Urothelium cell line (cell line): ENCODE measurements at regions not wholly inside any gene's neighbourhood (a gene's known extent, or its start where the extent isn't known, plus 50 kb on each side); places are given as distances from the start of the nearest gene placed in this dataset.

Experiments used
- DNase-seq: peaks from one replicate; pipeline ENCODE4 v3.0.0; 2011; ENCODE audit warnings: low spot score, mixed read lengths
- FAIRE-seq: peaks from 2 replicates; lab custom pipeline; 2011; peaks lifted over from hg19 to GRCh38; lab: Jason Lieb, UNC

DNA sequence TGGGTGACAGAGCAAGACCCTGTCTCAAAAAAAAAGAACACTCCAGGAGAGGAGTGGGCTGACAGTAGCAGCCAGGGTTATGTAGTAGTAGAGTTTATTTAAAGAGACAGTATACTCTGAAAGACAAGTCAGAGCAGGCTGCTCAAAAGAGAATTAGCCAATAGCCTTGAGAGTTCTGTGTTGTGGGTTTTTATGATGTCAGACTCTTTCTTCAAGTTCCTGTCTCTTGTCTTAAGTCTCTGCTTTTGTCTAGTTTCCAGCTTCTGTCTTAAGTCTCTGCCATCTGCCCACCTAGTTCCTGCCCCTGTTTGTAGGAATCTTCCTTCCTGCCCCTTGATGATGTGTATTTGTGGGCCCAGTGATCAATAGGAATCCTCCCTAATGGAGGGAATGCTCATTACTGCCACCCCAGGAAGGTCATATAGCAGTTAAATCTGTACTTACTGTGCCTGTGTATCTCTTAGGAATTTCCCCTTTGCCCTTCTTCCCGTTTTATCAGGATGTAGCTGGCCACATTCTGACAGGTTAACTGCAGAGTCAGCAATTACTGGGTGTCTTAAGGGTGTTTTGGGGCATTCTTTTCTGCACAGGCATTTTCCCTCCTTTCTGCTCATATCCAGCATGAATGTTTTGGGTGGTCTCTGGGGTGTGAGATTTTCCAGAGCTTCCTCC is 580.5 kb upstream of the SGCD start:
- FAIRE-seq (no peak), DNase-seq (no peak)

DNA sequence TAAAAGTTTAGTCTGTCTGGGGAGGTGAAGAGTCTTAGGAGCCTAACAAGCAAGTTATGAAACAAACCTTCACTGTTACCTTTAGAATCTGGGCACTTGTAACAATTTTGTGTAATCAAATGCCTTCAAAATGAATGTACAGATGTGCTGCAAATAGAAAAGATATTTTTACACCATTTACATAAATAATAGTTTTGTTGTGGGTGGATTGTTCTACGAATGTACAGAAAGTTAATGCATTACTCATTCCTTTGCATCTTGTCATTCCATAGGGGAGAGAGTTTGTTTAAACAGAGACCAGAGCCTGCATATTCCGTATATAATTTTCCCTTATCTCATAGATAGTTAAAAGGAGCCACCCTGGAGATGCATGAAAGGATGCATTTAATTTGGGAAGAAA is 576.9 kb upstream of the SGCD start:
- DNase-seq = no peak
- FAIRE-seq = no peak

DNA sequence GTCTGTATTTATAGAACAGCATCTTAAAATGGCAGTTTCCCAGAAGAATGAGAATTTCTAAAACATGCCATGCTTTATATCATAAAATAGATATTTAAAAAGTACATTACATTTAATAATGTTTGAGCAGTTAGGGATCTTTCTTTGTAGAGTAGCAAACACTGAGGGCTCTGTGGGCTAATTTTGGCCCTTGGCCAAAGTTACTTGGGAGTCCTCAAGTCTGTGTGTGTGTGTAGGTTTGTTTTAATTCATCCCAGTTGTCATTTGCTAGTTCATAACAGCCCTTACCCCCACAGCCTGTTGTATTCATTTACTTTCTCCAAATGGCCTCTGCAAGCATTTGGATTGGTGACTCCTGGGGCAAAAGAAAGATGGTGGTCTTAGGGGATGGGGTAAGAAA is 576.4 kb upstream of the SGCD start:
- no peak for DNase-seq

DNA sequence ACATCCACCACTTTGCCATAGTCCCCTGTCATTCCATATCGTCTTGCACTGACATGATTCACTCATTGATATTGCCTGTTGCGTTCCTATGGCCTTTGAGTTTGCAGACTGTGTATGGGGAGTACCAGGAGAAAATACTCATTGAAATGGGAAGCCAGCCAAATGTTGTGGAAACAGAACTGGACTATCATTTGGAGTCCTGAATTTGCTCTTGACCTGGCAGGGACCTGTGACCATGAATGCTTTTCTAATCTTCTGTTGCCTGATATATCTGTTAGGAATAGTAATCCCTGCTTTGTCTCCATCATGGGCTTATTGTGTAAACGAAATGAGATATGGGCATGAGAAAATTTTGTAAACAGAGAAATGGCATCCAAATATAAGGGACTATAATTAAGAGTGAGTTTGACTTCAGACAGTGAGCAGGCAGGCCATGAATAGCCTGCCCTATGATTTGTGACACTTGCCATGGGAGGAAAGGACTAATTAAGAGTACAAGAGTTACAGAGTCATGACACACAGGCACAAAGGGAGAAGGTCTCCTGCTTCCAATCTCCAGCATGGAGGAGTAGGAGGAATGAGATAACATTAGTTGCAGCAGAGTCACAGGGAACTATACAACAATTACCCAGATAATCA is 572.9 kb upstream of the SGCD start:
- DNase-seq (no peak), FAIRE-seq (no peak)

More for the DNA sequence above, 576.4 kb upstream of the SGCD start:
- no peak for FAIRE-seq

DNA sequence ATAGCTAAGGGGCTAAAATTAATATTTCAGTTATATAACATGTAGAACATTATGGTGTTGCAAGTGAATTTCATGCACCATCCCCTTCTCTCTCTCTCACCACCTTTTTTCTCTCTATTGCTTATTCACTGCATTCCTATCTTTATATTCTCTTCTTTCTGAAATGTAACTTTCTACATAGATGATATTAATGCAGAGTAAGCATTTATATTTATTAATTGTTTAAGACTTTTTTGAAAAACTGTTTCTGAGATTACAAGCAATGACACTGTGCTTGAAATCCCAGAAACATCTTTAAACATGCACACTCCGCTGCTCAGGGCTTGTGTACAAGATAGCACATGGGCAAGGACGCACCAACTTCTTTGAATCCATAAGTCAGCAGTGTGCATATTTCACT is 567.7 kb upstream of the SGCD start:
- FAIRE-seq (no peak), DNase-seq (no peak)

DNA sequence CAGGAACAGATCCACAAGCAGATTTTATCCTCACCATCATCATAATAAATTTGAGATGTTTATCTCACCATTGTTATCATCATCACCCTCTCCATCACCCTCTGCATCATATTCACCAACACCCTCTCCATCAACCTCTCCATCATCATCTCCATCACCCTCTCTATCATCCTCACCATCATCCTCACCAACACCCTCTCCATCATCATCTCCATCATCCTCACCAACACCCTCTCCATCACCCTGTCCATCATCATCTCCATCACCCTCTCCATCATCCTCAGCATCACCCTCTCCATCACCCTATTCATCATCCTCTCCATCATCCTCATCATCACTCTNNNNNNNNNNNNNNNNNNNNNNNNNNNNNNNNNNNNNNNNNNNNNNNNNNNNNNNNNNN is 567.0 kb upstream of the SGCD start:
- DNase-seq = no peak
- FAIRE-seq = no peak

DNA sequence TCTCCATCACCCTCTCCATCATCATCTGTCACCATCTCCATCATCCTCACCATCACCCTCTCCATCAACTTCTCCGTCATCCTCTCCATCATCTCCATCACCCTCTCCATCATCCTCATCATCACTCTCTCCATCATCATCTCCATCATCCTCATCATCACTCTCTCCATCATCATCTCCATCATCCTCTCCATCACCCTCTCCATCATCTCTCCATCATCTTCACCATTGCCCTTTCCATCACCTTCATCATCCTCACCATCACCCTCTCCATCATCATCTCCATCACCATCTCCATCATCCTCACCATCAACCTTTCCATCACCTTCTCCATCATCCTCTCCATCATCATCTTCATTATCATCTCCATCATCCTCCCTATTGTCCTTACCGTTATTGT is 565.5 kb upstream of the SGCD start:
- DNase-seq = no peak
- FAIRE-seq = no peak

DNA sequence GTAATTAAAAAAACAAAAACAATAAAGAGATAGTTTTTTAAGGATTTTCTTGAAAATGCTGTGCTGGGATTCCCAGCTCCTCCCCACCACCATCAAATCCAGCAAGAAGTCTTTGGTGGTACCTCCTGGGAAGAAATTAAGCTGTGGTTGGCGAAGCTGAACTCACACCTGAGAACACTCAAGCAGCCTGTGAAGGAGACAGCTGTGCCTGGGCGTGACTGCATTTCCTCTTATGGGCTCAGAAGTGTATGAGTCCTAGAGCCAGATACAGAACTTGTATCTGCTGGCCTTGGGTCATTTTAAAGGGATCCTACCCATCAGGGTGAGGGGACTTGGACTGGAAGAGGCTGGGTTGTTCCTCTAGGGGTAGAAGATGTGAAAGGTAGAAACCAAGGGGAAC is 561.2 kb upstream of the SGCD start:
- no peak for DNase-seq
- FAIRE-seq = no peak

DNA sequence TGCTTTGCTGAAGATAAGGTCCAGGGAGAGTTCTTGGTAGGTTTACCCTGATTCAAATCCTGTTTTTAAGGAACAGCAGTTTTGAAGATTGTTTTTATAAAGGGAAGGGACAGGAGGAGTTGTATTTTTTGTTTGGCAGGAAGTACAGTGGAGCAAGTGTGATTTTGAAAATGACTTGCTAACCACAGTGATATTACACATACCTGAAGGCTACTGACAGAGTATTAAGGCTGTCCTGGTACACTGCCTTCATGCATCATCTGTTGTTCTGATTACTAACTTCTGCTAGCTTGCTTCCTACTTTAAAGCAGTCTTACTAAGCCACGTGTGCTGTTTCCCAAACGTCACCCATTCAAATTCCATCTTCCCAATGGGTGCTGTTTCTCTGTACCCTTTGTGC is 559.5 kb upstream of the SGCD start:
- DNase-seq (no peak), FAIRE-seq (no peak)

DNA sequence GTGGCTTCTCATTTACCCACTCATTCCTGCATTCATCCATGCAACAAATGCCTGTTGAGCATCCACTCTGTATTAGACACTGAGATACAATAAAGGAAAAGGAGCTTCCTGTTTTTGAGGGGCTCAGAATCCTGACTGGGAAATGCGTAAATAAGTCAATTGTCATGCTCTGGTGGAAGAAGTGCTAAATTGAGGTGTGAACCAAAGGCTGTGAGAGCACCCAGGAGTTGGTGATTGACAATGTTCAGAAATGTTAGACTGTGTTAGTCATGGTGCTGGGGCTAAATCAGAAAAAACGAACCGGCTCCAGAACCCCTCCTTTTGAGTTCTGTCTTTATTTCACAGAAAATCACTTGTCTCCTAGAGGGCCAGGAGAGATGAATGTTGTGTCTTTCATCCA is 558.6 kb upstream of the SGCD start:
- FAIRE-seq = no peak
- no peak for DNase-seq

DNA sequence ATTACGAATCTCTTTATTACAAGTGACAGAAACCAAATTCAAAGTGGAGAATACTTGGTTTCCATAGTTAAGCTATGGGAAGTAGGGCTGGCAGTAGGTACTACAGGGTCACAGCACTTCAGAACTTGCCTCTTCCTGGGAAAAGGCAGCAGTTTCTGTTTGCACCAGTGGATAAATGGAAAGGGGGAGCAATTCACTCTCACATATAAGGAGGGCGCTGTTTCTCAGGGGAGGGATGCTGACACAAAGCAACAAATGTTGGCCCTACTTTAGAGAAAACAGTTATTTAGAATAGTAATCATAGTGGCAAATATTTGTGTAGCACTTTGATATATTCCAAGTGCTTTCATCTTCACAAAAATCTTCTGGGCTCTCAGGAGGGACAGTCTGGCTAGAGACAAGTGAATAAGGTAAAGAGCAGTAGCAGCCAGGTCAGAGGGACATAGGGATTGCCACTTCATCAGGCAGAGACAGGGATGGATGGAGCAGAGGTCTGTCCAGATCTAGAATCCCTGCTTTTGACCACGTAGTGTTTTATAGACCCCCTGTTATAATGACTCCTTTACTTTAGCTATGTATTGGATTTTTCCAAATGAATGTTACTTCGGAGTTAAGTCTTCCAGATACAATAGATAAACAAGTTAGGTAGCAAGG is 554.8 kb upstream of the SGCD start:
- FAIRE-seq (no peak), DNase-seq (no peak)

DNA sequence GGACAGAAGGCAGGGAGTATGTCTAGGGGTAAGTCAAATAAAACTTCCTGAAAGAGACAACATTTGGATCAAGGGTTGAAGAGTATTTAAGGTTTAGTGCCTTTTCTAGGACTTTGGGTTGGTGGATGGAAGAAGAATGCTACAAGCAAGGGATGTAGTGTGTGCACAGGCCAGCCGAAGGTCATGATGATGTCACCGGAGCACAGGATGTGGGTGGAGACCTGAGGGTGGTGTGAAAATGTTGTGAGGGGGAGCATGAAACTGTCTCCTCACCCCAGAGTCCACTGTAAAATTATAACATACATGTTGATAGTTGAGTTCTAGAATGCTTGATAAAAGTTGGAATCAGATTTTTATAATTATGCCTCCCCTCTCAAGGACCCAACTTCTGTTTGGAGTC is 553.3 kb upstream of the SGCD start:
- DNase-seq (no peak), FAIRE-seq (no peak)

DNA sequence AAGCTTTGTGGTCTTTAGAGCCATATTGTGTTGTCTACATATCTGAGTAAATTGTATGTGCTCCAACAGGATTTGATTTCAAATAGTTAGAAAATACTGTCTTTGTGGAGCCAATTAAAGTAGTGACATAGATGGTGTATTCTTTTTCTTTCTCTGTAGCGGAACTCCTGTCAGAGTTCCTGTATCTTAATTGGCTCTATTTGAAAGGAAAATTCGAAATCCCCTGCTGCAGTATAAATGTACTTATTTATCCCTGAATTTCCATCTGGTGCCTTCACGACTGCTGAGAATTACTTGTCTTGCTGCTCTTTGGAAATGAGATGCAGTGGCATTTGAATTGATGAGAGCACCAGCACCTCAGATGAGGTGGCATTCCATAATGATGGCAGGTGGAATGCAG is 546.7 kb upstream of the SGCD start:
- FAIRE-seq = no peak
- no peak for DNase-seq

DNA sequence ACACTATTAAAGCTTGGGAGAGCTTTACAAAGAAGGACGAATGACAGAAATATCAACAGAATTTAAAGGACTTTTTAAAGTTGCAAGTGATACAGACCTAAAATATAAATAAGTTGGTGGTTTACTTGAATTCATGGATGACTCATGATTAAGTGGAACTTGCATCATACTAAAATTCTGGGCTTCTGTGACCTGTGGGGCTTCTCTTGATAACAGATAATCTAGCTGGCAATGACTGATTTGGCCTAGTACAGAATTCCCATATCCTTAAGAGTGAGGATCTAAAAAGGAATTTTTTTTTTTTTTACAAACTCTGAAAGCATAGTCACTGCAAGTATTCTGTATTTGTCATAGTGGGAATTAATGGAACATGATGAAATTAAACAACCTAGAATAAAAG is 543.7 kb upstream of the SGCD start:
- FAIRE-seq (no peak), DNase-seq (no peak)

DNA sequence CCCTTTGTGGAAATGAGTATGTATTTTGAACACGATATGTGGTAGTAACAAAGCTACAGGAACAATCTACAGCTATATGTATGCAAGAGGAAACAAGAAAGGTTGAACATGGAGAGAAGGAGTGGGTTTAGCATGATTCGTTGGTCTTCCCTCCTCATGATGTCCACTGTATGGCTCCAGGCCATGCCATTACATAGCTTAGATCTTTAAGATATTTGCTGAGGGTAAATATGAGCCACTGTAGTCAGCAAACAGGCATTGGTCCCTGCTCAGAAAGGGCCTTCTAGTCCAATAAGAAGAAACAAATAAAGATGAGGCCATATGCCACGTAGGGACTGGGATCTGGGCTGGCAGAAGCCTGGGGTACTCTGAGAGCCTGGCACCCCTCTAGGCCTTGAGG is 543.2 kb upstream of the SGCD start:
- FAIRE-seq (no peak), DNase-seq (no peak)

DNA sequence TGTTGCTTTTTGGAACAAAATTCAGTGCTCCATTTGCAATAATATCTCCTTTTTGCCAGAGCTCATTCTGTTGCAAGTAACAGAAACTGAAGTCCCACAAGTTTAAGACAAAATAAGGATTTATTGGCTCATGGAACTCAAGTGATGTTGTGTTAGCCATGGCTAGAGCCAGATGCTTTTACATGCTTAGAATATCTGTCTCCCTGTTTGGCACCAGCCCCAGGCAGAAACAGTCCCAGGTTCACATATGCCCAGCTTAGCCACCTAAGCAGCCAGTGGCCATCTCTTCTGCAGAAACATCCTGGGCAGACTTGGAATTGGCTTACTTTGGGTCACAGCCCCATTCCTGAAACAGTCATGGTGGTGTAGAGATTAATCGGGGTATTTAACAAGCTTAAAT is 540.9 kb upstream of the SGCD start:
- no peak for FAIRE-seq
- no peak for DNase-seq

DNA sequence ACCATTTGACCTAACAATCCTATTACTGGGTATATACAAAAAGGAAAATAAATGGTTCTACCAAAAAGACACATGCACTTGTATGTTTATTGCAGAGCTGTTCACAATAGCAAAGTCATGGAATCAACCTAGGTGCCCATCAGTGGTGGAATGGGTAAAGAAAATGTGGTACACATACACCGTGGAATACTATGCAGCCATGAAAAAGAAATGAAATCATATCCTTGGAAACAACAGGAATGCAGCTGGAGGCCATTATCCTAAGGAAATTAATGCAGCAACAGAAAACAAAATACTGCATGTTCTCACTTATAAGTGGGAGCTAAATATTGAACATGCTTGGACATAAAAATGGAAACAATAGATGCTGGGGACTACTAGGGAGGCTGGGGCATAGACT is 534.1 kb upstream of the SGCD start:
- FAIRE-seq = no peak
- DNase-seq = no peak

DNA sequence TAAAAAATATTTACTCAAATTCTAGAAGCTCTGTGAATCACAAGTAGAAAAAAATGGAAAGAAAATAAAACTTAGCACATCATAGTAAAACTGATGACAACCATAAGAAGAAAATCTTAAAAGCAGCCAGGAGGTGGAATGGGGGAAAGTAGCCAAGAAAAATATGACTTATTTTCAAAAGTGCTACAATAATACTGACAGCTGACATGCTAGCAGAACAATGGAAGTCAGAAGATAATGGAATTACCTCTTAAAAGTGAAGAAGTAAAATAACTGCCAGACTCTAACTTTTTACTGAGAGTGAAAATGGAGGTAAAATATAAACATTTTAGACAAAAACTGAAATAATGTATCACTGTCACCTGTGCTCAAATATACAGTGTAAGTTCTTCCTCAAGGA is 532.2 kb upstream of the SGCD start:
- FAIRE-seq = no peak
- DNase-seq = no peak

DNA sequence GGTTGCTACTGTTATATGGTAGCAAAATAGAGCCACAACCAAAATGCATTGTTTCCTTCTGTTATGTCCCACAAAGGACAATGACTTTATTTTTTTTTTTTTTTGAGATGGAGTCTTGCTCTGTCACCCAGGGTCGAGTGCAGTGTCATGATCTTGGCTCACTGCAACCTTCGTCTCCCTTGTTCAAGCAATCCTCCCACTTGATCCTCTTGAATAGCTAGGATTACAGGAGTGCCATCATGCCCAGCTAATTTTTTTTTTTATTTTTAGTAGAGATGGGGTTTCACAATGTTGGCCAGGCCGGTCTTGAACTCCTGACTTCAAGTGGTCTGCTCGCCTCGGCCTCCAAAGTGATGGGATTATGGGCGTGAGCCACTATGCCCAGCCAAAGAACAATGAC is 527.7 kb upstream of the SGCD start:
- DNase-seq = no peak
- FAIRE-seq = no peak

DNA sequence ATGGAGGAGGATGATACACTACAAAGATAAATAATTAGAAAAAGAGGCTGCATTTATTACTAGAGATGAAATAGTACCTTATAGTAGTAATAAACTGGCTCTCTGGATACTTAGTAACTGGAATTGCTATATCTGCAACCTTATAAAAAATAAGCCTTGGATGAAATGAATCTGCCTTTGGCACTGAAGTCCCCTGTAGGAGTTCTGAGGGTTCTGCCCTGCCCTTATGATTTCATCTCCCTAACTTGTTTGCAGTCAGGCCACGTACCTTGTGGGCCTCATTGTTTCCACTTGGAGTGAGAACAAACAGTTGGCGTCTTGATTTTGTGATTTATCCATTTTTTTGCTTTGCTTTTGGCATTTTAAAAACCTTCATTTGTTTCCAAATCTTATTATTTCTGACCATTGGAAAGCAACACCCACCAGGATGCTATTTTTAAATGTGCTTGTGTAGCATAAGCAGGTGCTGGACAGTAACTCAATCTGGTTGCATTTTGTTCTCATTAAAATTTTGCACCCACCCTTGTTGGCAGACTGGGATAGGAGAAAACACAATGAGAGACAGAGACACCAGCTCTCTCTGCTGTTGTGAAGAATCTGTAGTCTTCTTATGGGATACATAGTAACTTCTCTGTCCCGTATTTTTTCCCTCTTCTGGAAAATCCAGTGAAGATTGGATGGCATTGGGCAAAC is 518.9 kb upstream of the SGCD start:
- no peak for FAIRE-seq

DNA sequence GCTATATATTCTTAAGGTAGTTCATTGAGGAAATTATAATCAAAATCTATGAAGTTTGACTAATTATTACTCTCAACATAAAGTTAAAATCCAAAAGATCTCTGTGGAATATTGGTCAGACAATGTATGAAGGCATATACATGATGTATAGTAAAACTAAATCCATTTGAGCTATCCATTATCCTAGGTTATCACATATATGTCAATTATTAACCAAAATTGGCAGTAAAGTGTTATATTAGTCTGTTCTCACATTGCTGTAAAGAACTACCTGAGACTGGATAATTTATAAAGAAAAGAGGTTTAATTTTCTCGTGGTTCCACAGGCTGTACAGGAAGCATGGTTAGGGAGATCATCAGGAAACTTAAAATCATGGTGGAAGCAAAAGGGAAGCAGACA is 511.7 kb upstream of the SGCD start:
- no peak for DNase-seq
- FAIRE-seq = no peak

More for the DNA sequence above, 518.9 kb upstream of the SGCD start:
- no peak for DNase-seq

DNA sequence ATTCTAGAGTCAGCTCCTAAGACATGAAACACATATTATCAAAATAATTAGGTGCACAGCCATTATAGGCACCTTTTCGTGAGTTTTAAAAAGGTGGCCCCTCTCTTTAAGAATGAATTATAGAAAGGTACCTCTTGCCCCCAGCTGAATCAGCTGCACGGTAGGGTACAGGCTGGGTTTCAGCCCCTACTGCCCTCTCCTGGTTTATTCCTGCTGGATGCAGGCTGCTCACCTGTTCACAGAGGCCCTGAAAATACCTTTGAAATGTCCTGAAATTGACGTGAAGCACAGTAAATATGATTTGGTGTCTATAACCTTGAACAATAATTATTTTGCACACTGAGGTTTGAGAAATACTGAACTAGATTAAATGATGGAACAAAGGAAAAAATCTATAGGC is 504.8 kb upstream of the SGCD start:
- DNase-seq (no peak), FAIRE-seq (no peak)
